Forelimb muscle (tissue), 1 donor: ENCODE measurements at regions not wholly inside any gene's neighbourhood (a gene's known extent, or its start where the extent isn't known, plus 50 kb on each side); places are given as distances from the start of the nearest gene placed in this dataset.
A peak's percentile ranks its signal among the peaks of the same experiment; 100 is the strongest.

Experiments
- DNase-seq: peaks from one replicate; pipeline ENCODE4 v3.0.0-alpha.2; 2013; ENCODE audit warnings: low read depth

DNA sequence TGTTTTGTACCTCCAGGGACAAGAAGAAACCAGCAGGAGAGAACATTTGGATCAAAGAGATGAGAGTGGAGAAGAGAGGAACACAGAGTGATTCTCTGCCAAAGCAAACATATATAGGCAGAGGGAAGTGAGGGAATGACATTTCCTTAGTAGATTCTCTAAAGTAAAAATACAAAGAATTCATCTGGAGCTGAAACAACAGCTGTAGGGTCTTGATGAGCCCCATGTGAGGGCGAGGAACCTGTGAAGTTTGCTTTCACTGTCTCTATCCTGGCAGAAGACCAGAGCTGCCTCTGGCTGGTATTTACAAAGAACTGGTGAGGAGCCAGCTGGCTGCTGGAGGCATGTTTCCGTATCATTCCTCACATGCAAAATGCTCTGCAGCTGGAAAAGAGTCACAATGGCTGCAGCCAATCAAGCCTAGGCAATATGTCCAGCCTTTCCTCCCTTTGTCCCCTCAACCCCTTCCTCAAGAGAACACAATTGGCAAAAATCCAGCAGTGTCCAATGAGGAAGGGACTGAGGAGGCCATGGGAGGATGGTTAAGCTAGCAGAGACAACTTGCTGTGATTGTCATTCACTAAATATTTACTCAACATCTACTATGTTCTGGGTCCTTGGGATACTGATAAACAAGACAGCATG lies 122.5 kb downstream of the PHLDA1 start:
- peak; percentile 85 for DNase-seq

DNA sequence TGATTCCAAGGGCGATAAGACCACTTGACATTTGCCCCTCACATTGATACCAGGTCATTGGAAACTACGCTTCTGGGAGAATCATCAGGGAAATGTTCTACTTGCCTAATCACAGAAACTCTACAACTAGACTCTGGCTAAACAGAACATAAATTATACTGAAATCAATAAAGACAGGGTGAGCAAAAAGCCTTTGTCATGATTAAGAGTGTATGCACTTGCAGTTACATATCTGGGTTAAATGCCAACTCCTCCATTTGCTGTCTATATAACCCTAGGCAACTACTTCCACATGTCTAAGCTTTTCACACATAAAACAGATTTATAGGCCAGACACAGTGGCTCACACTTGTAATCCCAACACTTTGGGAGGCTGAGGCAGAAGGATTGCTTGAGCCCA lies 125.7 kb downstream of the PHLDA1 start:
- DNase-seq: no peak

DNA sequence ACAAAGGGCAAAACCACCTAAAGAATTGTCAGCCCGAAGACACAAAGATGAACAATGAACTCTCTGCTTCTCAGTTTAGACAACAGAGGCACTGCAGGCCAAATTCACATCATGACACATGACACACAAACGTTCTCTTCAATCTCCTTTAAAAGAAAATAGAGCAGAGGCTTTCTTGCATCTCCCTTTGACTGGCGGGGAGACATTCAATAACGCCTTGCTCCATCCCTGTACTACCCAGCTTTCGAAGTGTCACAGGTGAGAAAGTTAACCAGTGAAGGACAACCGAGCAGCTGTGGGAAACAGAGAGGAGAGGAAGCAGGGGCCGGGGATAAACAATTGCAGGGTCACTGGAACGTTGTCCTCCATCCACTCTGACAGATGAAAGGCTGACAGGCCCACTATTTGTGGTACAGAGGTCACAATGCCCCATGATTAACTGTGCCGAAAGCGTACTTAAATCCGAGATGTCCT lies 130.8 kb downstream of the PHLDA1 start:
- no peak for DNase-seq

DNA sequence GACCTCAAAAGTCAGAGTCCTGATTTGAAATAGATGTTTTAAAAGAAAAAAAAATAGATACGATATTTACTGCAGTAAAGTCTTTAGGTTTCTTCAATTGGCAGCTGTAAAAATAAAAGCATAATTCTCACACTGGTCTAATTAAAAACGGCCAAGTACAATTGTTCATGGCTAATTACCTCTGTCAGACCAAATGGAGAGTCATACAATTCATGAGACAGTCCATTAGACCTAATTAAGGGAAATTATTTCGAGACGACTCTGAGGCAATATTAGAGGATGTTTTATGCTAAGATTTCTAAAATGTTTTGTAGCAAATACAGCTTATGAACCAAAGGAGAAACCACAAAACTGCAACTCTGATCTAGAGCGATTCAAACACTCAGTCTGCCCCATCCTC lies 131.3 kb downstream of the PHLDA1 start:
- no peak for DNase-seq

DNA sequence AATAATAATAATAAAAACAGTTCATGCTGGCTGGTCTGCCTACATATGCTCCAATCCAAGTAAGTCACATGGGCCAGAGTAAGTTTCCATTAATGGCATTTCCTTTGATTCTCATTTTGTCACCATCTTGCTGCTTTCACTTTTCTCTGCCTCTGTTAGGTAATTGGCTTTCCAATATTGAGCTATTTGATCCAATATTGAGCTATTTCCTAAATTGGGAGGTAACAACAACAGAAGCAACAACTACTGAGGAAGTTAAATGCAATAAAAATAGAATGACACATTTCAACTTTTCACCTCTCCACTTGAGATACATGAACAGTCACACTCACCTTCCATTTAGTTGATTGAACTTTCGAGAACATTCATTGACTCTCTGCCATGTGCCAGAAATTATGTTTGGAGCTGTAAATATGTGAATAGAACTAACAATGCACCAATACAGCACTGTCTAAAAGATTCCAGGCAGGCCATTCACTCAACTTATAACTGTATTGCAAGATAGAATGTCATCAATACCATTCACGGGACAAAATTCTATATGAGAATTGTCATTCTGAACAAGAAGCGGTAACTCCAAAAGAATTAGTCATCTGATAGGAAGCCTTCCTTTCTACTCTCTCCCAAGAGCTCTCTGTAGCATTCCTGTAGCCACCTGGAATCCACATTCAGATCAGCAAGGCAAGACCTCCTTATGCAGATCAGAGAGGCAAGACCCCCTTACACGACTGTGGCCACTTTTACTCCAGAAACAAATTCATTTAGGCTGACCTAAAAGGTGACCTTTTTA lies 136.4 kb downstream of the PHLDA1 start:
- DNase-seq: no peak

DNA sequence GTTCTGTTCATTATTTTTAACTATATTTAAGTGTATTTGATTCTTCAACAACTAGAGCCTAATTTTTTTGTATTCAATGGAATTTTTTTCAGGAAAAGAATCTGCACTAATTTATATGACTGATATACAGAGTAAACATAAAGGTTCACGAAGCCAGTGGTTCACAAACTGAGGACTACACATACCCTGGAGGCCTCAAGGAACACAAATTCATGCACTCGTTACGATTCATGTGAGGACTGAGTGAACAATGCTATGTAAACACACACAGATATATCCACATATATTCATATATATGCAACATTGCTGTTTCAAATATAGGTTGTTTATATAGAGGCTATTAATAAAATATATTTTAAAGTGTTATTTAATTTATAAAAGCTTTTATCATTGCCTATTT lies 137.8 kb downstream of the PHLDA1 start:
- no peak for DNase-seq

DNA sequence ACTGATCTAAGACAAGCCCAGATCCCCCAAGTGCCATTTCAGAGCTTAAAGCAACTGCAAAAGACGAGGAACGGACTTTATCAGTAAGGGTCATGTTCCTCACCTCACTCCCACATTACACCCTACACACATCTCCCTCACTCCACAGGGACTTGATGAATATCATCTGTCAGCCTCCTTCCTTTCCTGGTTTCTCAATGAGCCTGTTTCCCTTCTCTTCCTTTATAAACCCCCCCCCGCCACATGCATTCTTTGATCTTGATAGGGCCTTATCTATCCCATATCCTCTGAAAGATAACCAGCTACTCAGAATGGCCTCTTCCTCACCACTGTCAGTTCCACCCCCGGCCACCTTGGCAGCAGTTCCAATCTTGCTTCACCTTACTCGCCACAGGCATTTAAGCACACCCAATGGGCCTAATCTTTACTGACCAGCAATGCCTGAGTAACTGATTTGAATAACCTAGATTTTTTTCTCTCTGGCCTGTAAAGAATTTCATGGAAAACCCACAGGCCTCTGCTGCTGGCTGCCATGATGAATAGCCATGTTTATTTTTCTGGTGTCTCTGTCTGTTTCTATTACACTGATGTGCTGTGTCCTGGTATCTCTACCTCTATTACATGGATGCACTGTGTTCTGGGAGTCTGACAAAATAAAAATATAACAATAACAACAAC lies 138.7 kb downstream of the PHLDA1 start:
- no peak for DNase-seq

DNA sequence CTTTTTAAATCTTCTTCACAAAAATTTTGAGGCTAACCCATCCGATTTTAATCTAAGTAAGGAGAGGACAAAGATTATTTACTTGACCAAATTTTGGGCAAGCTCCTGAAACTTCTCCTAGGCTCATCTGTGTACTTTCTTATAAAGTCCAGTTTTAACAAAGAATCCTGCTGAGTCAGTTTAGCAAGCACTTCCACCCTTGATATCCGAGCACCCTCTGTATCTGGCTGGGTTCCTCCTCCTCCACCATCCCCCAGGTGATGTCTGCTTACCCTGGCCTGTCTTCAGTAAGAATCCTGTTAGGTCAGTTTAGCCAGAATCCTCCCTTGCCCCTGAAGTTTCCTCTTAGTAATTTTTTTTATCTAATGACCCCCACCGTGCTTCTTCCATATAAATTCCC lies 140.5 kb downstream of the PHLDA1 start:
- DNase-seq: no peak

DNA sequence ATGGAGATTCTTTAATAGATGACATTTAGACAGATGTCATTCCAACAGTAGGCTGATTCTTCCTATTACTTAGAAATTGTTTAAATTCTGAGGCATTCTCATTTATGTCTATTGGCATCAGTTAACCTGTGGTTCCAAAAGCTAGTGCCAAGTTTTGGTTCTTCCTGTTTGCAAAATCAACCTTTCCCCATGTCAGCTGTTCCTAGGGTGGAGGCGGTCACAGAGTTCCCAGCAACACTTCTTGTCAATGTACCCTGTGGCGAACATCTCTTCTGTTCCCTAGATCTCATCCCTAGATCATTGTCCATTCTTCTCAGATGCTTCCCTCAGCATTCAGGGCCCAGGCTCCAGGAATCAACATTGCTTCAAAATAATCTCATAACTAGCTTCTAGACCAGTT lies 140.9 kb downstream of the PHLDA1 start:
- DNase-seq: no peak

DNA sequence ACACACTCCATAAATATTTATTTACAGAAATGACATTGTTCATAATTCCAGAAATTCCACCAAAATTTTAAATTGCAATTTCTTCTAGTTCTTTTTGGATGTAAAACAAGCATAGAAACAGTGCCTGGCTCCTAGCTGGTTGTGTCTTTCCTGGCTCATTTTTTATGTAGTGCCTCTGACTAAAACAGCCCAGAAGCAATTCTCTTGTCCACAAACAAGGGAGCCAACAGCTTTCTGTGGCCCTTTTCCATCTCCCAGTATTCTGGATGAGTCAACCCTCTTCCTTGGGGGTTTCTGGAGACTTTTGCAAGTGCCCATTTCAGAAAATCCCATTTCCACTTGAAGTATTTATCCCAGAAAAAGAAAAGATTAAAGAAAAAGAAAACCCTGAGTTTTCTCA lies 141.4 kb downstream of the PHLDA1 start:
- DNase-seq: no peak

DNA sequence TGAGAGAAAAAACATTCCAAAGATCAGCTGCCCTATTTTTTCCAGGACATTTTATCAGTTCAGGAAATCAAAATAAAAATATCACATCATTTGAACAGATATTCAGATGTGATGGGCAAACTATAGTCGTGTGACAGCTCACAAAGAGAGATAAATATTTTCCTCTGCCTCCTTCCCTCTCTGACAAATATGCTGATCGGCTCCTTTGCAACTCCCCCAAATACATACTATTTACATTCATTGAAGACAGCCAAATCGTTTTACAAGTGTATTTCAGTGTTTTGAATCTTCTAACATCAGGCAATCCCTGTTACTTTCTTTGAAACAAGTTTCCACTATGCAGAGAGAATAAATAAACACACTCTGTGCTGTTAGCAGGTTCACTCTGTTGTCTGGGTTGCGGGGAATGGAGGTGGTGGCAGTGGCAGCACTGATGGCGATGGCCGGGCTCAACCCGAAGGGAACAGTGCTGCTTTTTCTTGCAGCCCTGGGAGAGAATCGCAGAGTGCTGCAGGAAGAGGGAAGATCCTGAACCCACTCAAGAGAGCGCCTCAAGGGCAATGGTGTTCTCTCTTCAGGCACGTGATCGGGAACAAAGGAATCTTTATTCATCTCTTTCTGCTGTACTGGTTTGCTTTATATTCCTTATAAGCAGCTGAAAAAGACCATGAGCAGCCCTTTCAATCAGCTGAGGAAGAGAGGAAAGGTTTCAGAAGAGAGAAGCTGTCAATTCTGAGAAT lies 142.5 kb downstream of the PHLDA1 start:
- DNase-seq: no peak

DNA sequence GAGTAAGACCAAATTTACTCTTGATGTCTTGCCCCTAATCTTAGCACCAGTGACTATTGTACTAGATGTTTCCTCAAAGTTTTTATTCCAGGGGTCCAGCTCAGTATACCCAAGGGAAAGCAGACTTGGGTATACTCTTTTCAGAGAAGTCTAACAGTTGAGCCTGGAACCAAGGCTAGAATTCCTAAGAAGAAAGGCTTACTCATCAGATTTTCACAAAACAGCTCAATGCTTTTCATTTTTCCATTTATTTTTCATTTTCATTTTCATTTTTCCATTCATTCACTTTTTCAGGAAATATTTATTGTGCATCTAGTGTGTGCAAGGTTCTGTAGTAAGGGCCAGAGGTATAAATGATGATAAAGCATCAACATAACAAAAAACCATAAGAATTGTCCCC lies 143.2 kb downstream of the PHLDA1 start:
- DNase-seq: no peak

DNA sequence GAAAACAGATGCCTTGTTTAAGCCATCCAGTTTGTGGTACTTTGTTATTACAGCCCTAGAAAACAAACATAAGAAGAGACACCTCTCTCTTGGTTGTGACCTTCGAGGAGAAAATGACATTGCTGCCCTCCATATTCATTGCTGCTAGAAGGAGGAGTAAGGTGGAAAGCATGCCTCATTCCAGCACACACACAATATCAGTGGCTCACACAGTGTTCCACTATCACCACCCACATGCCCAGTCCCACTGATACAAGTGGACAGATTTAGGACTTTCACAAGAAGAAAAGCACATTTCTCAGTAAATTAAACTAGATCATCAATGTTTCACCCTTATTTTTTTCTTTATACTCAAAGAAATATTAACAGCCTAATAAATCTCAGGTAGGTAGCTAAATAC lies 143.6 kb downstream of the PHLDA1 start:
- DNase-seq: no peak

DNA sequence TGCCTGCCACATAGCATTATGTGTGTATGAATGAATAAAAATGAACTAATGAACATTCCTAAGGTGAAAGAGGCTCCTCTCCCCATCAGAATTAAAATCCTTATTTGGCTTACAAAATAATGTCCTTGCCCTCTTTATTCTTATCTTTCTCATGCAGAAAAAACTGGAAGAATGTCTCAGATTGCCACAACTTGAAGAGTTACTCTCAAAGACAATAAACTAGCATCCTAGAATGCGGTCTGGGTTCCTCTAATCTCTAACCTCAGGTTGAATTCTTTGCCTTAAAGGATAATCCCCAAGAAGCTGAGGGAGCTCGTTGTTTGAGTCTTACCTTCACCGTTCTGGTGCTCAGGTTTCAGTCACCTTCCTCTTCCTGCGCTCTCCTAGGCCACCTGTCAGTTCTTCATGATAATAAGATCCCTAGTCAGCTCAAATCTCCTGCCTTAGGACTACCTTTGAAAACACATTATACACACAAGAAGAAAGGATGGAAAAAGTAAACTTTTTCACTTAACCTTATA lies 147.1 kb downstream of the PHLDA1 start:
- DNase-seq: no peak

DNA sequence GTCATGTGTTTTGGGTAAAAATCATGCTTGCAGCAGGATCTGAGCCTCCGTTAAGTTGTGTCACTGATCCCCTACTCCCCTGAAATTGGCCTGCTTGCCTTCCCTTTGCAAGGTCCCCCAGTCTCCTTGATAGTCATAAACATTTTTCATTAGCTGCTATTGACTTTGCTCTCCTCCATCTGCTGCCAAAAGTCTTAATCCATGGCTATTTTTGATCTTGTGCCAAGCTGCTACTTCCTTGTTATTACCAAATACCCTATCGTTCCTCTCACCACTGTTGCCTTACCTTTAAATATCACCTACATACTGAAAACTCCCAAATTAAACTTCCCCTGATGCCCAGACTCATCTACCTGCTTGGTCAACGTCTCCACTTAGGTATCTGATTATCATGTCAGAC lies 148.3 kb downstream of the PHLDA1 start:
- DNase-seq: no peak

DNA sequence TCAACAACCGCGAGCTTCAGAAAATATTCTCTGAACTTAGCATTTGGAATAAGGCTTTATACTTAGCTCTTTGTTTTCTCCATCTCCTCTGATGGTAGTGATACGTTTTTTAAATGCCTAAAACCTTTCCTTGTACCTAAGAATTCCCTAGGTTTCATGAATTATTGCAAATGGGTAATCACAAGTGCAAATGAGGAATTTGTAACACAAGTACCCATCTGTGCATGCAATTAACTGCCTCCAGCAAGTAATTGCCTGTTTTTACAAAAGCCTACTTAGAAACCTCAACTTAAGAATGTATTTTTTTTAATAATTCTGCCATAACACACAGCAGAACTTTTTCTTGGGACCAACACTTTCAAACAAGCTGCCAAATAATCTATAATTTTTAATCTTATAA lies 149.2 kb downstream of the PHLDA1 start:
- DNase-seq: no peak

DNA sequence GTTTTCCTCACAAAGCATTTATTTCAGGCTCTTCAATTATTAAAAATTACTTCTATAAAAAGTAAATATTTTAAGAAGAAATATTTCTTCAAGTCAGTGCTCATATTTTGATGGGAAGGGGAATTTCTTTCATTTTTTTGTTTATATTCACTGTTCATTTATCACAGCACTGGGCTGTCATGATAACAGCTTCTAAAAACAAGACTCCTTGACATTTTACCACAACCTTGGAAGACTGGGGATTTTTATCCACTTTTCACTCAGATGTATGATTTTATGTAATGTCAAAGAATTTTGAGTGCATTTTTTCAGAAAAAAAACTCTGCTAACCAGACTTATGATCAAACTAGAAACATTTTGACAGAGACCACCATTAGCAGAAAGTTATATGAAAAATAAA lies 149.7 kb downstream of the PHLDA1 start:
- DNase-seq: no peak

DNA sequence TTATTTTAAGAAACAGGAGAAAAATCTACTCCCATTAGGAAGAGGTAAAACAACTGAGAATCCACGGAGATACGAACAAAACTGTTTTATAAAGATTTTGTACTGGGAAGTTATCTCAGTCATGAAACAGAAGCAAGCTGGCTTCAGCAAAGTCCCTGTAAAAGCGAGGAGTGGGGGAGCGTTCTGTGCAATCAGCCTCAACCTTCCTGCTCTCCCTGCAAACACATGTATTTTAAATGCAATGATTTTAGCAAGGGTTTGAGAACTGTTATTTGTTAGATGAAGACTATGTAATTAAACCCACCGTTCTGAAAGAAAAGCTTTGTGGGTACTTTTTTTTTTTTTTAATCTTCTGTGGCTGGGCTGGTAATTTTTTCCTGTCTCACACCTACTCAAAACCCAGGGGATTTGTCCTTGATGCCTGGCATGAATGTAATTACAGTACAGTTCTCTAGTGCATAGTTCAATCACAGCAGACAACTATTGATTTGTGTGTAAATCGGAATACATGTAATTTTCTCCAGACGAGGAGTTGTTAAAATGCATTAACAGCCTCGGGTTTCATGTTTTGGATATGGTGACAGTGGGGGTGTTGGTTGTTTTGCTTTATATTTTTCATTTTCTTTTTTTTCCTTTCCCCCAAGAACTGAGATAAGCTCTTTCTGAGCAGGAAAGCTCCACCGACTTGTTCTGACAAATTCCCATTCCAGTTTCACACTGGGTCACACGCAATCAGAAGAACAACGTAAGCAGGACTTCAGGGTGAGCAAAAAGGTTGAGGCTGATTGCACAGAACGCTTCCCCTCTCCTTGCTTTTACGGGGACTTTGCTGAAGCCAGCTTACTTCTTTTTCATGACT lies 153.6 kb downstream of the PHLDA1 start:
- DNase-seq: no peak

DNA sequence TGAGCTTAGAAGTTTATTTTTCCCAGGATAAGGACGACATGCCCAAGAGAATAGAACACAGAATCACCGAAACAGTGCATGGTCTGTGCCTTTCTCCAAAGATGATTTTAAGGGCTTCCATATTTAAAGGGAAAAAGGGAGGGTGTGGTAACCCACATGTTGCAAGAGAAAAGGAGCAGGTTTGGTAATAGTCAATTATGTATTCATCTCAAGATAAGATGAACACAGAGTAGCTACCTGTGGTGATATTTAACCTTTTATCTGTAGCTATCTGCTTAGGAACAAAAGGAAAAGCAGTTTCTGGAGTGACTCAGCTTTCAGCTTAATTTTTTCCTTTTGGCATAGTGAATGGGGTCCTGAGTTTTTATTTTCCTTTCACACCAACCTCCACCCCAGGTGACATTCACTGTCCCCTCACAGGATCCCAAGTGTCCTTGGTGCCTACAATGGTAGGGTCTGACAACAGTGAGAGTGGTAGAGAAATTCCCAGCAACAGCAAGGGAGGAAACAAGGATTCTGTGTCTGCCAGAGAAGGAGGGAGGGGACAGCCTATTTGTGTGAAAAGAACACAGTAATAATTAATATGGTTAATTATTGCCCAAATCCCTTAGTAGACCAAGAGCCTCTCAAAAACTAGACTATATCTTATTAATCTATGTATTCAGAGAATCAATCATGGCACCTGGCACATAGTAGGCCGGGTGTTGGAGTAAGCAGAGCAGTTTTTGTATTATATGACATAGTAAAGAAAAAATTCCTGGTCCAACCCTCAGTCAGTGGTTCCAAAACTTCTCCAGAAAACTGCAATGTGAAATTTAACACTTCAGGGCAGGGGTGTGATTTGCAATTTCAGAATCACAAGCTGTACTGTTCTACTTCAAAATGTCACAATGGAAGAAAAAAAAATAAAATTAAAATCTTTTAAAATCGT lies 154.5 kb downstream of the PHLDA1 start:
- no peak for DNase-seq

DNA sequence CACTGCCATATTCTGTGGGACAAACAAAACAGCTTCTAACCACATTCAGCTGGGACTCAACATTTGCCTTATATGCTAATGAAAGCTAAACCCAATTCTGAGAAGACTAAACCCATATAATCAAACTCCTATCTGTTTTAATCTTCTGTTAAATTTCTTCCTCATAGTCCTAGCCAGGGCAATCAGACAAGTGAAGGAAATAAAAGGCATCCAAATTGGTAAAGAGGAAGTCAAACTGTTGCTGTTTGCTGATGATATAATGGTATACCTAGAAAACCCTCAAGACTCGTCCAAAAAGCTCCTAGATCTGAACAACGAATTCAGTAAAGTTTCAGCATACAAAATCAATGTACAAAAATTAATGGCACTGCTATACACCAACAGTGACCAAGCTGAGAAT lies 157.1 kb downstream of the PHLDA1 start:
- DNase-seq: no peak
